Vagina (tissue), 2 donors: ENCODE measurements at regions not wholly inside any gene's neighbourhood (a gene's known extent, or its start where the extent isn't known, plus 50 kb on each side); places are given as distances from the start of the nearest gene placed in this dataset.

Source experiments
- CTCF ChIP-seq, 3 experiments: fragments of 450-650 bp in 2 of 3; fragments of 200-600 bp in 1 of 3; sonication (generic) in 1 of 3; IDR thresholded peaks; one replicate each; pipeline ENCODE4 v1.5.1; 2017 to 2019; ENCODE audit warnings: antibody characterized with exemption in 3 of 3, mild to moderate bottlenecking in 2 of 3, moderate library complexity in 2 of 3
- POLR2A ChIP-seq, 2 donors: fragments of 450-650 bp; IDR thresholded peaks; one replicate each; pipeline ENCODE4 v1.6.1; 2017; ENCODE audit warnings: antibody characterized with exemption in 2 of 2, mild to moderate bottlenecking in 2 of 2, moderate library complexity in 2 of 2
- POLR2AphosphoS5 ChIP-seq, 2 donors: sonication (generic); formaldehyde crosslinking; IDR thresholded peaks; one replicate each; pipeline ENCODE4 v1.9.0; 2017; ENCODE audit warnings: antibody characterized with exemption in 2 of 2, mild to moderate bottlenecking in 2 of 2, low read depth in 1 of 2; ENCODE audit not compliant: insufficient read depth in 1 of 2

GRCh38 chrX:925094-925493 is 287.4 kb downstream of the CRLF2 start:
- no peak for TF ChIP-seq CTCF (IDR thresholded peaks at IDR 0.05)
- no peak for TF ChIP-seq POLR2A (IDR thresholded peaks at IDR 0.05)
- no peak for TF ChIP-seq POLR2AphosphoS5 (IDR thresholded peaks at IDR 0.05; ENCODE audit: insufficient read depth in 1 of 2, low read depth in 1 of 2)
